GM12878 (cell line): ENCODE measurements at regions not wholly inside any gene's neighbourhood (a gene's known extent, or its start where the extent isn't known, plus 50 kb on each side); places are given as distances from the start of the nearest gene placed in this dataset.

Source experiments
- ATAC-seq: fragments of 200-7000 bp; cut with Tn5 transposase; 3 replicates; pipeline ENCODE4 v1.9.1; 2020; ENCODE audit warnings: mild to moderate bottlenecking, moderate library complexity
- BruUV-seq: library from RNA; stranded (reverse); fragments of 400-500 nt; replicated peaks from 2 replicates; lab custom pipeline; 2021; lab: Mats Ljungman, UMichigan
- CTCF ChIA-PET: fragments of 300-600 bp; sonication (Branson Sonifier 250); formaldehyde crosslinking; extraction: SDS; loops from one replicate; lab custom pipeline; 2021; ENCODE audit warnings: inconsistent platforms; lab: Yijun Ruan, JAX
- POLR2A ChIA-PET: fragments of 350-600 bp; formaldehyde crosslinking; extraction: SDS; loops from one replicate; lab custom pipeline; 2021; ENCODE audit warnings: inconsistent platforms; lab: Charles Lee
- RAD21 ChIA-PET: fragments of 300-600 bp; sonication (Branson Sonifier 250); formaldehyde crosslinking; loops from one replicate; lab custom pipeline; 2023; ENCODE audit warnings: antibody characterized with exemption; ENCODE audit not compliant: unreplicated experiment; lab: Charles Lee
- SMC1A ChIA-PET: fragments of 300-600 bp; sonication (Branson Sonifier 250); formaldehyde crosslinking; loops from one replicate; lab custom pipeline; 2023; ENCODE audit not compliant: unreplicated experiment, uncharacterized antibody; lab: Charles Lee
- DNase-seq: peaks from one replicate; pipeline ENCODE4 v3.0.0-alpha.2; 2011; ENCODE audit warnings: low read depth, low spot score
- FAIRE-seq: peaks from 3 replicates; lab custom pipeline; 2011; peaks lifted over from hg19 to GRCh38; lab: Jason Lieb, UNC
- H2AFZ ChIP-seq: 2 replicates; pipeline ENCODE4 v1.6.0; 2011; ENCODE audit warnings: low read depth, low read length, control low read depth; ENCODE audit not compliant: control insufficient read depth
- H3K27ac ChIP-seq: 2 replicates; pipeline ENCODE4 v1.5.1; 2011; ENCODE audit warnings: control low read depth; ENCODE audit not compliant: control insufficient read depth, insufficient read depth
- H3K27me3 ChIP-seq, 2 experiments: replicated peaks in 1 of 2; 2 replicates each; pipeline versions ENCODE4 v1.6.0 to v1.6.1; 2011; ENCODE audit warnings: low read length in 1 of 2; ENCODE audit not compliant: control insufficient read depth in 2 of 2, insufficient read depth in 2 of 2
- H3K36me3 ChIP-seq, 2 experiments: 2 replicates each; pipeline ENCODE4 v1.5.1; 2011; ENCODE audit warnings: low read length in 1 of 2; ENCODE audit not compliant: control insufficient read depth in 2 of 2, insufficient read depth in 2 of 2
- H3K4me1 ChIP-seq: 2 replicates; pipeline ENCODE4 v1.6.1; 2011; ENCODE audit warnings: mild to moderate bottlenecking, low read length, moderate library complexity, mixed read lengths; ENCODE audit not compliant: control insufficient read depth, insufficient read depth
- H3K4me2 ChIP-seq: 2 replicates; pipeline ENCODE4 v1.6.0; 2011; ENCODE audit warnings: control low read depth; ENCODE audit not compliant: control insufficient read depth, insufficient read depth
- H3K4me3 ChIP-seq: fragments of 200-600 bp; sonication (generic); 2 replicates; pipeline ENCODE4 v1.5.1; 2016
- H3K79me2 ChIP-seq: 2 replicates; pipeline ENCODE4 v1.6.0; 2011; ENCODE audit warnings: low read length; ENCODE audit not compliant: control insufficient read depth, insufficient read depth
- H3K9ac ChIP-seq: 2 replicates; pipeline ENCODE4 v1.8.0; 2011; ENCODE audit warnings: low read length, control low read depth, mixed read lengths; ENCODE audit not compliant: control insufficient read depth, insufficient read depth
- H3K9me3 ChIP-seq: replicated peaks from 3 replicates; pipeline ENCODE4 v1.5.1; 2011; ENCODE audit warnings: mild to moderate bottlenecking, low read length; ENCODE audit not compliant: control insufficient read depth, insufficient read depth
- H4K20me1 ChIP-seq: 2 replicates; pipeline ENCODE4 v1.6.0; 2011; ENCODE audit not compliant: control insufficient read depth, insufficient read depth
- BCL11A ChIP-seq: IDR thresholded peaks from 2 replicates; pipeline ENCODE4 v1.6.1; 2011; ENCODE audit warnings: low read depth, low read length
- BCLAF1 ChIP-seq: fragments of 450-650 bp; IDR thresholded peaks from 2 replicates; pipeline ENCODE4 v1.6.1; 2017; ENCODE audit warnings: antibody characterized with exemption, mild to moderate bottlenecking, moderate library complexity
- CEBPB ChIP-seq, 2 experiments: fragments of 150-350 bp in 1 of 2; IDR thresholded peaks; 2 replicates each; pipeline ENCODE4 v1.6.1; 2012 to 2014; ENCODE audit warnings: low read depth in 2 of 2, low read length in 2 of 2, borderline replicate concordance in 1 of 2, inconsistent platforms in 1 of 2
- CEBPZ ChIP-seq: fragments of 150-350 bp; IDR thresholded peaks from 2 replicates; pipeline ENCODE4 v1.6.1; 2016; ENCODE audit warnings: low read depth, low read length
- CHD1 ChIP-seq: IDR thresholded peaks from 2 replicates; pipeline ENCODE4 v1.6.1; 2012; ENCODE audit warnings: low read depth, low read length, improper control_type of control experiment
- EP300 ChIP-seq, 2 experiments: fragments of 150-350 bp in 1 of 2; IDR thresholded peaks; 2 replicates each; pipeline ENCODE4 v1.6.1; 2011 to 2012; ENCODE audit warnings: low read depth in 2 of 2, low read length in 2 of 2, borderline replicate concordance in 1 of 2, improper control_type of control experiment in 1 of 2, inconsistent platforms in 1 of 2; ENCODE audit not compliant: control insufficient read depth in 1 of 2
- HDAC6 ChIP-seq: fragments of 200-600 bp; sonication (generic); IDR thresholded peaks from one replicate; pipeline ENCODE4 v1.8.0; 2017; ENCODE audit warnings: antibody characterized with exemption; ENCODE audit not compliant: unreplicated experiment
- HDGF ChIP-seq: fragments of 450-650 bp; IDR thresholded peaks from 2 replicates; pipeline ENCODE4 v1.6.1; 2016; ENCODE audit warnings: antibody characterized with exemption
- MTA2 ChIP-seq: fragments of 450-650 bp; IDR thresholded peaks from 2 replicates; pipeline ENCODE4 v1.6.1; 2016; ENCODE audit warnings: low read depth, mild to moderate bottlenecking, moderate library complexity
- RBBP5 ChIP-seq: fragments of 200-600 bp; sonication (generic); conservative IDR thresholded peaks from 2 replicates; pipeline ENCODE4 v1.6.1; 2016
- SUPT20H ChIP-seq: IDR thresholded peaks from 2 replicates; pipeline ENCODE4 v1.6.1; 2011; ENCODE audit warnings: low read depth, mild to moderate bottlenecking, low read length, moderate library complexity, borderline replicate concordance; ENCODE audit not compliant: control insufficient read depth
- YY1 ChIP-seq: IDR thresholded peaks from 2 replicates; pipeline ENCODE4 v1.6.1; 2011; ENCODE audit warnings: low read depth, mild to moderate bottlenecking, low read length
- ZNF24 ChIP-seq: fragments of 450-650 bp; IDR thresholded peaks from 2 replicates; pipeline ENCODE4 v1.6.1; 2017; ENCODE audit warnings: antibody characterized with exemption, mild to moderate bottlenecking
- WGBS: methylation state at CpG from one replicate; pipeline ENCODE4 v1.1.6; 2016; ENCODE audit warnings: low lambda C conversion rate; ENCODE audit not compliant: insufficient replicate concordance, insufficient coverage; ENCODE audit errors: missing lambda C conversion rate; 5-methylcytosine and 5-hydroxymethylcytosine counted together
- in situ Hi-C: fragments of 300-500 bp; cut with MboI; formaldehyde crosslinking; loops from 9 replicates; pipeline ENCODE4 v1.14.3; 2018; ENCODE audit warnings: mixed read lengths
- intact Hi-C: fragments of 100-400 bp; cut with micrococcal nuclease; formaldehyde crosslinking; loops from one replicate; pipeline ENCODE4 v1.14.2; 2022; ENCODE audit not compliant: unreplicated experiment
- TF ChIP-seq, protein P1 (sequence below): fragments of 450-650 bp; IDR thresholded peaks from 2 replicates; pipeline ENCODE4 v1.6.1; 2016; ENCODE audit warnings: mild to moderate bottlenecking
- TF ChIP-seq, protein P2 (sequence below): fragments of 450-650 bp; IDR thresholded peaks from 2 replicates; pipeline ENCODE4 v1.6.1; 2016; ENCODE audit warnings: mild to moderate bottlenecking

- TF ChIP-seq BCLAF1 (no peak), MTA2 (no peak), YY1 (no peak), BCL11A (no peak), RBBP5 (no peak), ZNF24 (no peak), HDAC6 (no peak), SUPT20H (no peak), HDGF (no peak), CEBPB (IDR thresholded peaks at IDR 0.05; ENCODE audit: borderline replicate concordance in 1 of 2, low read depth in 2 of 2, low read length in 2 of 2) (no peak)
- TF ChIP-seq, protein P1, sequence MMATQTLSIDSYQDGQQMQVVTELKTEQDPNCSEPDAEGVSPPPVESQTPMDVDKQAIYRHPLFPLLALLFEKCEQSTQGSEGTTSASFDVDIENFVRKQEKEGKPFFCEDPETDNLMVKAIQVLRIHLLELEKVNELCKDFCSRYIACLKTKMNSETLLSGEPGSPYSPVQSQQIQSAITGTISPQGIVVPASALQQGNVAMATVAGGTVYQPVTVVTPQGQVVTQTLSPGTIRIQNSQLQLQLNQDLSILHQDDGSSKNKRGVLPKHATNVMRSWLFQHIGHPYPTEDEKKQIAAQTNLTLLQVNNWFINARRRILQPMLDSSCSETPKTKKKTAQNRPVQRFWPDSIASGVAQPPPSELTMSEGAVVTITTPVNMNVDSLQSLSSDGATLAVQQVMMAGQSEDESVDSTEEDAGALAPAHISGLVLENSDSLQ: no peak
These were observed 119.1 kb upstream of the PMCH start (continued) for GRCh38 chr12:102316723-102317122.

- H3K9me3 ChIP-seq: no peaks in the 10 kb centered on the region
- 67% methylated on average over 2 of the region's 2 CpGs for WGBS
- H3K79me2 ChIP-seq: no peaks in the 10 kb centered on the region
- H3K27ac ChIP-seq: no peak overlapping the region
- no peaks in the 10 kb centered on the region for H3K36me3 ChIP-seq
- ChIA-PET RAD21 (no interaction called here), POLR2A (no interaction called here), CTCF (interaction anchor here (0.8 to 1.8 kb wide), 3 partner anchors 9 to 20 kb away, joined by 3 to 8 read pairs (median 4); no protein-coding TSS in a partner anchor), SMC1A (interaction anchor here (1.2 kb wide), 2 partner anchors 9 to 43 kb away, joined by 3 to 8 read pairs; no protein-coding TSS in a partner anchor)
- no peak for FAIRE-seq
- no peaks in the 10 kb centered on the region for H3K4me1 ChIP-seq
- BruUV-seq: no TSS peak
- no peak overlapping the region for H2AFZ ChIP-seq
- no peak for ATAC-seq
- no peak for DNase-seq
- no peak overlapping the region for H3K4me3 ChIP-seq
- H3K4me2 ChIP-seq: no peak overlapping the region
- intact Hi-C loops (no loop called here), in situ Hi-C loops (no loop called here)
- H3K27me3 ChIP-seq: no peaks in the 10 kb centered on the region
- H3K9ac ChIP-seq: no peak overlapping the region
- H4K20me1 ChIP-seq: no peaks in the 10 kb centered on the region
- TF ChIP-seq CEBPZ (no peak), CHD1 (no peak), EP300 (IDR thresholded peaks at IDR 0.05; ENCODE audit: borderline replicate concordance in 1 of 2, control insufficient read depth in 1 of 2, low read depth in 2 of 2, low read length in 2 of 2) (no peak)
- TF ChIP-seq, protein P2, sequence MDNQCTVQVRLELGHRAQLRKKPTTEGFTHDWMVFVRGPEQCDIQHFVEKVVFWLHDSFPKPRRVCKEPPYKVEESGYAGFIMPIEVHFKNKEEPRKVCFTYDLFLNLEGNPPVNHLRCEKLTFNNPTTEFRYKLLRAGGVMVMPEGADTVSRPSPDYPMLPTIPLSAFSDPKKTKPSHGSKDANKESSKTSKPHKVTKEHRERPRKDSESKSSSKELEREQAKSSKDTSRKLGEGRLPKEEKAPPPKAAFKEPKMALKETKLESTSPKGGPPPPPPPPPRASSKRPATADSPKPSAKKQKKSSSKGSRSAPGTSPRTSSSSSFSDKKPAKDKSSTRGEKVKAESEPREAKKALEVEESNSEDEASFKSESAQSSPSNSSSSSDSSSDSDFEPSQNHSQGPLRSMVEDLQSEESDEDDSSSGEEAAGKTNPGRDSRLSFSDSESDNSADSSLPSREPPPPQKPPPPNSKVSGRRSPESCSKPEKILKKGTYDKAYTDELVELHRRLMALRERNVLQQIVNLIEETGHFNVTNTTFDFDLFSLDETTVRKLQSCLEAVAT: no peak
These were observed 117.2 kb upstream of the PMCH start for GRCh38 chr12:102314821-102315220.
